Left colon (tissue), 2 donors: ENCODE measurements at regions not wholly inside any gene's neighbourhood (a gene's known extent, or its start where the extent isn't known, plus 50 kb on each side); places are given as distances from the start of the nearest gene placed in this dataset.
A peak's percentile ranks its signal among the peaks of the same experiment; 100 is the strongest.
"Not testable (repeated sequence)": the region's sequence is repeated elsewhere in the genome, so short reads cannot be mapped to it uniquely, and the experiment has no call there.

Experiments
- ATAC-seq: fragments of 200-7000 bp; cut with Tn5 transposase; one replicate; pipeline ENCODE4 v1.9.1; 2020; ENCODE audit warnings: mild to moderate bottlenecking, moderate library complexity
- DNase-seq, 2 donors: peaks; one replicate each; pipeline ENCODE4 v3.0.0-alpha.2; 2020
- intact Hi-C, 2 donors: fragments of 100-400 bp; cut with DNase I in 1 of 2; cut with micrococcal nuclease in 1 of 2; formaldehyde crosslinking; loops; one replicate each; pipeline versions ENCODE4 v1.11.2 to v1.14.0; 2022; cut with DNase I, micrococcal nuclease
- donor health status: DM: no; HTN: no; CAD: no.
- donor health status: DM: yes; HTN: yes; CAD: no.

DNA sequence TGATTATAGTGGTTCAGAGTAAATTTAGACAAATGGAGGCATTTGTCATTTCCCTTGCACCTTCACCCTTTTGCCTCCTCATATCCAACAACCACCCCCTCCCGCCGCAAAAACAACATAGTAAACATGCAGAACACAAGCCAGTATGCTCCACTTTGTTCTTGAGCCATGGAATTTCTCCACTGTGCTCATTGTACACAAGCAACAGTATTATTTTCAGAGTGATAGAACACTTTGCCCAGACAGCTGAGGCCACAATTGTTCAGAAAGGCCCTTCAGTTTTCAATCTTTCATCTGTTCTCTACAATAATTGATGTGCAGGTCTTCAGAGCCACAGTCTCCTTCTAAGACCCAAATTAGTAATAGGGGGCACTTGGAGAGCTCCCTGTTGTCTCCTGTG is 272.8 kb upstream of the SLC30A5 start:
- ATAC-seq (no peak), DNase-seq (no peak)
- intact Hi-C loops: no loop called here

DNA sequence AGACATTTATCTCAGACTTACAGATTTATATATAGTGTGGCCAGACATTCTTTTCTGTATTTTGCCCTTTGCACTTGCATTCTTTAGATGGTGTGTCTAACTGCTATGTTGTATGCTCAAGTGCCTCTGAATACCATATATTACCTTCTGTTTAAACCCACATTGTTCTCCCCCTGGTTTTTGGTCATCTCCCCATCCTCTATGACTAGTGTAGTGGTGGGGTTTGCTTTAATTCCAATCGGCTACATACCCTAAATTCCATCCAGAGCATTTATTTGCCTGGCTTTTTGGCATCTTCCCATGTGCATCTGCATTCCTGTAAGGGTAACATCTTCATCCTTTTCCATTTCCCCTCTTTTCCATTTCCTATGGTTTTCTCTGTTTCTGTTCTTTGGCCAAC is 271.0 kb upstream of the SLC30A5 start:
- DNase-seq: no peak
- no peak for ATAC-seq
- intact Hi-C loops: no loop called here

DNA sequence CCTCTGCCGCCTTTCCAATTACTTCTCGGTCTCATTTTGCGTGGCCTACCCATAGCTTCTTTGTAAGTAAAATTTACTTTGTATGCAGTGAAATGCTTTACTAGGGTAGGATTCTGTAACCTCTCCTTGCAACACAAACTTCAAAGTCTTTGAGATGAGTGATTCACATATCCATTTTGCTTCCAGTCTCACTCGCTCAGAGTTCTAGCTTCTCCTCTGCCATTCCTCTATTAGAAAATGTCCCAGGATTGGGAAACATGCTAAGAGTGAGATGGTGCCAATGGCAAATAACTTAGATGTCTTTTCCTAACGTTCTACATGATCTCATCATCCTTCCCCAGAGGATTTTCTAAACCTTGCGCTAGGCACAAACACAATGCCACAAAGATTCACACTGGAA is 270.5 kb upstream of the SLC30A5 start:
- intact Hi-C loops: no loop called here
- DNase-seq (no peak), ATAC-seq (no peak)

DNA sequence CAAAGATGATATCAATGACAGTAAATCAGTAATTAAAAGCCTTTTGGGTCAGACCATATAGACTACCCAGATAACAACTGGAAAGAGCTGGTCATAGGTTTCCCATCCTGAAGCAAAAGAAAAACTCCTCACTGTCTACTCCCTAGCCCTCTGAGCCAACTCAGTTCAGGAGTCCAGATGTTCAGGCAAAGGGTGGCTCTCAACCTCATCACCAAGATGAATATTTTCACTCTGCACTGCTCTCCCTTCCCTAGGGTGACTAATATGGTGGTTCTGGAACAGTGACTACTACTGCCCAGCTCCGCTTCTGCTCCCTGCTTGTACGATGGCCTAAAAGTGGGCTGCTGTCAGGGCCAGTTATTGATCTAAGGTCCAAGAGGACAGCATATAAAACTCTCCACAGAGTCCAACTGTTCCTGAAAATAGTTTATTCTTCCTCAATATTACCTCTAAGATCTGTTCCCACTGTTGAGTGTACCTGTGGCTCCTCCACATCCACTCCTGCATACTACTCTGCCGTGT is 263.4 kb upstream of the SLC30A5 start:
- intact Hi-C loops: no loop called here
- DNase-seq (no peak), ATAC-seq (no peak)

DNA sequence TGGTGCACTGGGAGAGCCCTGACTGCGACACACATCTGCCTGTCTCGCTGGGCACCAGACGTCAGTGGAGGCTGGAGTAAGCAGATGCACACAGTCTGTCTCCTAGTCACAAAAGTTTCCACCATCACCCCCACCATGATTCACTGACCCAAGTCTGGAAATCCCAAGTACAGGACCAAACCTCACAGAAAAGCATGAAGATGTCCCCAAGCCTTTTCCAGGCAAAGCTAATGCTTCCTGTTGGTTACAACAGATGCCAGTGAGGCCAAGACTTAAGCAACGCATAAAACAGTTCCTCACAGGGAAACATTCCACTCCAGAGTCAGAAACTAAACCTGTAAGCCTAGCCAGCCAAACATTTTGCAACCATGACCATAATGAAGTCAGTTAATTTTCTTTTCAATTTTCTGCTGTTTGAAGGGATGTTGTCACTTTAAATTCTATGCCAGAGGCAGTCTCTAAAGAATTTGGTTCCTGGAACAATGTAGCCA is 259.3 kb upstream of the SLC30A5 start:
- DNase-seq: no peak
- intact Hi-C loops: no loop called here
- ATAC-seq: no peak

DNA sequence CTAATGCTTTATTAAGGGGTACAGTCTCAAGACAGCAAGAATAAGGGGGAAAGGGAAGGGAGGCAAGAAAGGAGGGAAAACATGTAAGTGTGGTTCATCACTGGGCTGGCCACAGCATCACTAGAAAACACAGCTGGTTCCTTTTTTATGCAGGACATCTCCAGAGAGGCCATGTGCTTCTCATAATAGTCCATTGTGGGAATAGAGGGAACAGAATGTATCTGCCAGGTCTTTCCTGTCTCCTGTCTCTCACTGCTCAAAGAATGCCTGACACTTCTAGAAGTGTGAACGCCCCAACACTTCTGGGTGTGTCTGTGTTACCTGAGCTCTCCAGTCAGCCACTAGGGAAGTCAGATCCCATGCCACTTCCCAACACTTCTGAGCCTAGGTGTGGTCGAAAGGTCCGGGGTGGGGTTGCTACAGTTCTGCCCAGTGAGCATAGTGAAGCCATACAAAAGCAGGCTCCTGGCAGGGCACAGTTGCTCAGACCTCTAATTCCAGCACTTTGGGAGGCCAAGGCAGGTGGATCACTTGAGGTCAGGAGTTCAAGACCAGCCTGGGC is 255.6 kb upstream of the SLC30A5 start:
- DNase-seq: no peak
- intact Hi-C loops: no loop called here
- peak; percentile 62 for ATAC-seq

DNA sequence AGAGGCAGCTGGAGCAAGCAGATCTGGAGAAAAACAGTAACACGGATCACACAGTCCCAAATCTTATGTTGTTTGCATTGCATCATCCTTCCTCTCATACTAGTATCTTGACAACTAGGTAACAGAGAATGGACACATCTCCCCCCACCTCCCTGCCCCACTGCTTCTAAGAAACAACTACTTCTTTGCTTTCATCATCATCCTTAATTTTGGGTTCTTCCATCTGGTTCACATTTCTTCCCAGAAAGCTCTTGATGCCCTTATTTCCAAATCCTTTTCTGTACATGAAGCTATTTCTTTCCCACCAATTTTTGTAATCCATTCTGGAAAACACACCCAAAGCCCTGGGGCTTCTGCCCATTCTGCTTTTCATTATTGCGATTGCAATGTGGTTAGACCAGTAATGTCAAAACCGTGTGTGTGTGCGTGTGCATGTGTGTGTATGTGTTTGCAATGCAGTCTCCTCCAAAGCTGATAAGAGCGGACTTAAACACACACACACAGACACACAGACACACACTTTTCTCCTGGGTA is 254.7 kb upstream of the SLC30A5 start:
- ATAC-seq: no peak
- DNase-seq: no peak
- intact Hi-C loops: no loop called here

DNA sequence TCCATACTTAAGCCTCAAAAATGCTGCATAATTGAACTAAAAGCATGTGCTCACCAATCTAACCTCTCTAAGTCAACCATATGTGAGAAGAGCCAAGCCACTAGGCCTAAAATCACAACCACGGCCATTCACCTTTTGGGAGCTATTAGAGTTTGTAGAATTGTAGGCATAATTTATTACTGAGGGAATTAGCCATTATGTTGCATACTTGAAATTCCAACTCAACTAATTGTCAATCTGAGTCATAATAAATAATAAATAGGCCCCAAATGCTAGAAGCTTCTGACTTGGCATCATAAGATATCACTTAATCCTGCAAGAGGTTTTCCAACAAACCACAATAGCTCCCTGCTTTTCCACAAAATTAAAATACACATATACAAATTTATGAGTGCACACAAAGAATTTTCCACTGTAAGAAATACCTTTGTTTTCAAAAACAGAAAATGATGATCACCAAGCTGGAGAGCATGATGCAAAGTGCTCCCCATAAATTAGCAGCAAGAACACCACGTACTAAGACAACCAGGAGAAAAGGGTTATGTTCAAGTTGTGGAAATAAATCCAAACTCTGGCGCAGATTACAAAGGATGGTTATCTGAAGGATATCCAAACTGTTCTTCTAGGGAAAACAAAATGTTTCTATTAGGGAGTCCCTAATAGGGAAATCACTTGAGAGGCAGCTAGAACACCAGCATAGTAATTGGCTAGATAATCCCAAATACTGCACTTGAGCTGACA is 250.0 kb upstream of the SLC30A5 start:
- intact Hi-C loops: no loop called here
- ATAC-seq (no peak), DNase-seq (no peak)

DNA sequence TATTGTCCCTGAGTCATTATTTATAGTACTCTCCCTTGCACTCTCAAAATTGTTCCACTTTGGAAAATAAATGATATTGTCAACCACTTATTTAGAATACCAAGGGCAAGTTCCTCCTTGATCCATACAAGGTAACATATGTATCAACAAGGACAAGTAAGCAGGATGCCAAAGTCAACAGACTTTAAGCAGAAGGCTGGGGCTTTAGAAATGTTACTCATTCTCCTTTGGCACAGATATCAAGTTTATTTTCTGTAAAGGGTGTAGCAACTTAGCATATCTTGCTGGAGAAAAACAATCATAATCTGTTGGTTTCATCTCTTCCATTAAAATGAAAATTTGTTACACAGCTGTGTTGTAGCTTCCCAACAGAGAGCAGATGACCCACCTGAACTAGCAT is 248.7 kb upstream of the SLC30A5 start:
- ATAC-seq: no peak
- no peak for DNase-seq
- intact Hi-C loops: no loop called here

DNA sequence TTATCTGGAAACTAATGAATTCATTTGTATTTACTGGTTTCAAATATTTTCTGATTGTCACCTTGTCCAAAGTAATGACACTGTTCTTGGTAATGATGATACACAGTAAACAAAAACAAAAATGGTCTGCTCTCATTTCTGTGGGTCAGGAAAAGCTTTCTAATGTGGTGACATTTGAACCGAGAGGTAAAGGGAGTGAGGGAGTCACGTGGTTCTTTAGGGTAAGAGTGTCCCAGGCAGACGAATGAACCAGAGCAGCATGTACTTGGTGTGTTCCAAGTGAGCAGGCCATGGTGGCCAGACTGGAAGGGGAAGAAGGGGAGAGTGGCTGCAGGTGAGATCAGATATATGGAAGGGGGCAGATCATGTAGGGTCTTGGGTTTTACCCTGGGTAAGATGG is 247.0 kb upstream of the SLC30A5 start:
- intact Hi-C loops: no loop called here
- ATAC-seq: no peak
- no peak for DNase-seq

DNA sequence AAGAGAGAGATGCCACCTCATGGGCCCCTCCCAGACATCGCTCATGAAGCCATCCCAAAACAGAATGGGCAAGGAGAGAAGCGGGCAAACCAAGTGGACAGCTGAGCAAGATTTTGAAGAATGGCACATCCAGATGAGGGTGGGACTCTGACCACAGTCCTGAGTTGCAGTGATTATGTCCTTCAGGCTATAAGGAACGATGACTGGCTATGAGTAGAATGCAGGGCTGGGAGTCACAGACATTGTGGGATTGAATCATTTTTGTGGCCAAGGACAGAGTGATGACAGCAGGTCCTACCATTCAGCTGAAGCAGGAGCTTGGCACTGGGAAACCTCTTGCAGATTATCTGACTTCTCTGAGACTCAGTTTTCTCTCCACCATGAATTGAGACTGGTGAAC is 245.7 kb upstream of the SLC30A5 start:
- DNase-seq: no peak
- intact Hi-C loops: no loop called here
- ATAC-seq: no peak

DNA sequence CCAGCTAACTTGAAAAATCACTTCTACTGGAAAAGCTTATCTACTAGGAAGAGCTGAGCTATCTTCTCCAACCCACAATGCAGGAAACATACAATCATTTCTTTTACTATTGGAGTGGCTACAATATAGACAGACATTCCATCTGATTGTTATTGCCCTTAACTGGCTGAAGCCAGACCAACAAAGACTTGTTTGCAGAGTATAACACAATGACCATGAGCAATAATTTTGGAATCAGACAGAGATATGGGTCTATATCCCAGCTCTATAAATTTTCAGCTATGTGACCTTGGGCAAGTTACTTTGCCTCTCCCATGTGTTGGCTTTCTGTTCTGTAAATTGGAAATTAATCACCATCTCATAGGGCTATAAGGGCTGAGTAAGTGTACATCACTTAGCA is 244.7 kb upstream of the SLC30A5 start:
- DNase-seq (no peak), ATAC-seq (peak; percentile 59)
- intact Hi-C loops: no loop called here

DNA sequence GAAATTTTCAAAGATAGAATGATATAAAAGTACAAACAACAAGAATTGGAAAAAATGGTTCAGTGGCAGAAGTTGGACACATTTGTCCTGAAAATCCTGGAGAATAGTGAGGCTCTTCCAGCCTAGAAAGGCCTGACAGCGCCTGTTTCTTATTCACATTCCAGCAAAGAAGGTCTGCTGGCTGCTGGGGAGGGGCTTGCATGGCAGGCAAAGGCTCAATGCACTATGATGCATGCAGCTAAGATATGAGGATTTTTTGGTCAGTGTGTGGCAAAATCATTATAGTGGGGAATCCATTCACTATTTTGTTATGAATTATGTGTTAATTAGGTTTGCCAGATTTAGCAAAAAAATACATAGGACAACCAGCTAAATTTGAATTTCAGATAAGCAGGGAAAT is 243.9 kb upstream of the SLC30A5 start:
- intact Hi-C loops: no loop called here
- DNase-seq (no peak), ATAC-seq (no peak)

DNA sequence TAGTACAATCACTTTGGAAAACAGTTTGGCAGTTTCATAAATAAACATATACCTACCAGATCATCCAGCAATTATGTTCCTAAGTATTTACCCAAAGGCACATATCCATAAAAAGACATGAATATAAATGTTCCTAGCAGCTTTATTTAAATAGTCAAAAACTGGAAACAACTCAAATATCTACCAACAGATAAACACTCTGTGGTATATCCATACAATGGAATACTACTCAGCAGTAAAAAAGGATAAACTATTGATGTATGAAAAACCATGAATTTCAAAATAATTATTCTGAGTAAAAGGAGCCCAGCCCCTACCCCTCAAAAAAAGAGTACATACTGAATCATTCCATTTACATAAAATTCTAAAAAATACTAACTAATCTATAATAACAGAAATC is 232.7 kb upstream of the SLC30A5 start:
- no peak for DNase-seq
- intact Hi-C loops: no loop called here
- no peak for ATAC-seq

DNA sequence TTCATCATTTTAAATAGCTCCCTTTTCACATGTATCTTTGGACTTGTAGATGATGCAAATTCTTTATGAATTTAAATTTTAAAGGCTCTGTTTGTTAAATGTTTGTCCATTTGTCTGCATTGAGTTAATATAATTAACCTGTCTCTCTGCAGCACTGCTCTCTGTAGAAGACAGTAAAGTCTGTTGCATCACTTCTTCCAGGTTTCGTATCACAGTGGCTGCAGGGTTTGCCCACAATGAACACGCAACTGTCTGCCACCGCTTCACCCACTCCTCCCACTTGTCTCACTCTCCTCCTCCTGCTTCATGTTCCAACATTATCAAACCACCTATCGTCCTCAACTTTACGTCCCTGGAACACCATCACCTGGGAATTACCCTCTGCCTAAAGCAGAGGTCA is 231.3 kb upstream of the SLC30A5 start:
- DNase-seq (no peak), ATAC-seq (no peak)
- intact Hi-C loops: no loop called here

DNA sequence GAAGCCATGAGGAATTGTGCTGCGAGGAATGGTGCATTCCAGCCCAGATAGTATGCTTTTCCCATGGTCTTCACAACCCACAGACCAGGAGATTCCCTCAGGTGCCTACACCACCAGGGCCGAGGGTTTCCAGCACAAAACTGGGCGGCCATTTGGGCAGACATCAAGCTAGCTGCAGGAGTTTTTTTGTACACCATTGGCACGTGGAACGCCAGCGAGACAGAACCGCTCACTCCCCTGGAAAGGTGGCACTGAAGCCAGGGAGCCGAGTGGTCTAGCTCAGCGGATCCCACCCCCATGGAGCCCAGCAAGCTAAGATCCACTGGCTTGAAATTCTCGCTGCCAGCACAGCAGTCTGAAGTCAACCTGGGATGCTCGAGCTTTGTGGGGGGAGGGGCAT is 228.6 kb upstream of the SLC30A5 start:
- ATAC-seq, intact Hi-C loops, DNase-seq: not testable (repeated sequence)

DNA sequence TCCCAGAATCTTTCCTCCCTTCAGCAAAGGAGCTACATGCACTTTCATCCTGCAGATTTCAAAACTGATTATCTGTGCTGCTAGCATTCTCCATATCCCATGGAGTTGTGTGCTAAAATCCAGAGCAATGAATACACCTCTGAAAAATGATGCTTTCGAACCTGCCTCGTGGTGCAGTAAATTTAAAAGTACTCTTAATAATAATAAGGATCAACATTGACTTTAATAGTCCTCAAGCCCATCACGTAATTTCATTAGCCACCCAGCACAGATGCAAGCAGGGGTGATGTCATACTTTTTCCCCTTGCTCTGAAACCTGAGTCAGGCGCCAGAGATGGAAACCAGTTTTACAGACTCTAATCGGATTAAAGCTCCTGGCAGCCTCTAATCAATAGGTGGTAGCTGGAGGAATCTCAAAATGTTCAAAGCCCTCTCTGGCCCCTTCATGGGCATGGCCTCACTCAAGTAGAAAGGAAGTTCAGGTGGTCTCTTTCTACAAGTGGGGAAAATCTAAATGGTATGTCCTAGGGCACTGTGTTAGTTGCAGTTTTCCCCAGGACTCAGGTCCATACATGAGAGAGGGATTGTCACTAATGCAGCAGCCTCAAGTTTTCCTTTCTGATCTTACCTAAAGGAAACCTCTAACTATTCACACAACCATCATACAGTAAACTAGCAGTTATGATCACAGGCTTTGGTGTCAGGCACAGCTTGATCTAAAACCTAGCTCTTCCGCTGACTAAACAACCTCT is 221.6 kb upstream of the SLC30A5 start:
- ATAC-seq (no peak), DNase-seq (no peak)
- intact Hi-C loops: no loop called here

DNA sequence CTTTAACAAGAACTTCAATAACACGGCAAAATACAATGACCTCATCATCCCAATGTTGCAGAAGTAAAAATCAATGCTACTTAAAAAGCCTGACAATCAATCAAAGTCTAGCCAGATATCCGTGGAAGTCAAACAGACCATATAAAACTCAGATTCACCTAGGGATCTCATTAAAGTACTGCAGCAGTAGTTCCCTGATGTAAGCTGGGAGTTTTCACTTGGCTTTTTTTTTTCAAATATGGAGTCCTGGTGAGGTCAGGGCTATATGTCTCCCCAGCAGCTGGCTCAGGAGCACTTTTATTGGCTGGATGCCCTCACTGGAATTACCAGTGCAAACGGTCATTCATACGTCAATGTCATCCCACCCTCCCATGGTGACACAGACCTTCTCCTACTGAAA is 220.6 kb upstream of the SLC30A5 start:
- intact Hi-C loops: no loop called here
- no peak for DNase-seq
- ATAC-seq: no peak

DNA sequence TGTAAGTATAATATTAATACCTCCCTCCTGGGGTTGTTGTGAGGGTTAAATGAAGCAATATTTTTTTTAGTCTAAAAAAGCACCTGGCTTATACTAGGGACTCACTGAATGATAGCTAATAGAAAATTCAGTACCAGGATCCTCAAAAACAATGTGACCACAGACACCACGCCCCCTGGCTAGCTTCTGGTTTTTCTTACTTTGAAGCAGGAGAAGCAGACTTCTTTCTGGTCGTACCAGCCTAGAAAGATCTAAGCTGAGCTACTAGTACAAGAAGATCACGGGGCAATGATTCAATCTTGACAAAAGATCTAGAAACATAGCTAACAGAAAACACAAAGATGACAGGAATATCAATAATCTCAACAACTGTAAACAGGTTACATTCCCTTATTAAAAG is 218.5 kb upstream of the SLC30A5 start:
- DNase-seq (no peak), ATAC-seq (no peak)
- intact Hi-C loops: no loop called here

DNA sequence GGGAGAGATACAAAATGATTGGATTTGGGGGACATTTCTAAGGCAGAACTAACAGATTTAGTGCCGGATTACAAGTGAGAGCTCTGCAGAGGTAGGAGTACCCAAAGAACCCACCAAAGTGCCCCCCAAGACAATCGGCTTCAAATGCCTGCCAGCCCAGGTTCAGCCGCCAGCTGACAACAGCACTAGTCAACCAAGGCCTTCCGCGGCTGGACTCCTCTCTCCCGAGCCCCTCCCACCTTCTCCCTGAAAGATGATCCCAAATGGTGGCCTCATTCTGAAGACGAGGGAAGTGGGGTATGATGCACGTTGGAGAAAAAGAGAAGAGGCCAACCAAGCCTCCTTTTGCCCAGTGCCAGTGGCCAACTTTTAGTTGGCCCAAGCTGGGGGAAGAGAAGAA is 210.4 kb upstream of the SLC30A5 start:
- no peak for ATAC-seq
- intact Hi-C loops: no loop called here
- no peak for DNase-seq
